ENCODE measurements at regions not wholly inside any gene's neighbourhood (a gene's known extent, or its start where the extent isn't known, plus 50 kb on each side); places are given as distances from the start of the nearest gene placed in this dataset.

- Histone ChIP-seq H3K27me3 (ENCODE audit: insufficient read depth, low read length) (no peaks in the 10 kb centered on the region), H3K79me2 (ENCODE audit: insufficient read depth, low read length) (no peaks in the 10 kb centered on the region), H3K4me2 (ENCODE audit: insufficient read depth, low read length) (peak overlapping the region; percentile 12), H3K36me3 (ENCODE audit: insufficient read depth, low read length) (no peaks in the 10 kb centered on the region), H3K27ac (ENCODE audit: low read depth, low read length) (no peak overlapping the region), H4K20me1 (ENCODE audit: insufficient read depth, low read length) (no peaks in the 10 kb centered on the region), H3K9me3 (ENCODE audit: low read depth, low read length) (no peaks in the 10 kb centered on the region), H3K4me1 (ENCODE audit: insufficient read depth, low read length) (no peaks in the 10 kb centered on the region), H2AFZ (ENCODE audit: low read length) (peak overlapping the region; percentile 25), H3K4me3 (ENCODE audit: insufficient read depth, low read length) (no peak overlapping the region)
- DNase-seq (ENCODE audit: insufficient read length, low spot score, missing footprints), result no peak
- TF ChIP-seq CTCF (IDR thresholded peaks at IDR 0.05; ENCODE audit: extremely low read depth, low read depth, low read length), result no peak
These were observed 1045.6 kb upstream of the WWC1 start for GRCh38 chr5:167245868-167246267.

GRCh38 chr5:167247816-167248215 lies 1043.6 kb upstream of the WWC1 start:
- no peak for TF ChIP-seq CTCF (IDR thresholded peaks at IDR 0.05; ENCODE audit: extremely low read depth, low read depth, low read length)
- Histone ChIP-seq H3K36me3 (ENCODE audit: insufficient read depth, low read length) (no peaks in the 10 kb centered on the region), H3K9me3 (ENCODE audit: low read depth, low read length) (no peaks in the 10 kb centered on the region), H2AFZ (ENCODE audit: low read length) (peak overlapping the region; percentile 12), H3K4me3 (ENCODE audit: insufficient read depth, low read length) (no peak overlapping the region), H3K4me1 (ENCODE audit: insufficient read depth, low read length) (no peaks in the 10 kb centered on the region), H4K20me1 (ENCODE audit: insufficient read depth, low read length) (no peaks in the 10 kb centered on the region), H3K27me3 (ENCODE audit: insufficient read depth, low read length) (no peaks in the 10 kb centered on the region), H3K79me2 (ENCODE audit: insufficient read depth, low read length) (no peaks in the 10 kb centered on the region), H3K27ac (ENCODE audit: low read depth, low read length) (no peak overlapping the region), H3K4me2 (ENCODE audit: insufficient read depth, low read length) (peak overlapping the region; percentile 44)
- DNase-seq (ENCODE audit: insufficient read length, low spot score, missing footprints), result no peak

GRCh38 chr5:167248257-167248656 lies 1043.2 kb upstream of the WWC1 start:
- no peak for DNase-seq (ENCODE audit: insufficient read length, low spot score, missing footprints)
- no peaks in the 10 kb centered on the region for H3K9me3 ChIP-seq (ENCODE audit: low read depth, low read length)

GRCh38 chr5:167250996-167251395 lies 1040.4 kb upstream of the WWC1 start:
- TF ChIP-seq CTCF (IDR thresholded peaks at IDR 0.05; ENCODE audit: extremely low read depth, low read depth, low read length), result no peak
- Histone ChIP-seq H3K27ac (ENCODE audit: low read depth, low read length) (no peak overlapping the region), H3K27me3 (ENCODE audit: insufficient read depth, low read length) (no peaks in the 10 kb centered on the region), H4K20me1 (ENCODE audit: insufficient read depth, low read length) (no peaks in the 10 kb centered on the region), H3K4me1 (ENCODE audit: insufficient read depth, low read length) (no peaks in the 10 kb centered on the region), H3K79me2 (ENCODE audit: insufficient read depth, low read length) (no peaks in the 10 kb centered on the region), H3K36me3 (ENCODE audit: insufficient read depth, low read length) (no peaks in the 10 kb centered on the region), H3K4me3 (ENCODE audit: insufficient read depth, low read length) (no peak overlapping the region), H3K9me3 (ENCODE audit: low read depth, low read length) (no peaks in the 10 kb centered on the region), H3K4me2 (ENCODE audit: insufficient read depth, low read length) (no peak overlapping the region), H2AFZ (ENCODE audit: low read length) (no peak overlapping the region)
- DNase-seq (ENCODE audit: insufficient read length, low spot score, missing footprints), result no peak

More at GRCh38 chr5:167248257-167248656, 1043.2 kb upstream of the WWC1 start:
- Histone ChIP-seq H2AFZ (ENCODE audit: low read length) (peak overlapping the region; percentile 12), H3K36me3 (ENCODE audit: insufficient read depth, low read length) (no peaks in the 10 kb centered on the region), H3K79me2 (ENCODE audit: insufficient read depth, low read length) (no peaks in the 10 kb centered on the region), H3K27ac (ENCODE audit: low read depth, low read length) (no peak overlapping the region), H3K27me3 (ENCODE audit: insufficient read depth, low read length) (no peaks in the 10 kb centered on the region), H3K4me3 (ENCODE audit: insufficient read depth, low read length) (no peak overlapping the region), H4K20me1 (ENCODE audit: insufficient read depth, low read length) (no peaks in the 10 kb centered on the region), H3K4me1 (ENCODE audit: insufficient read depth, low read length) (no peaks in the 10 kb centered on the region), H3K4me2 (ENCODE audit: insufficient read depth, low read length) (peak overlapping the region; percentile 44)
- TF ChIP-seq CTCF (IDR thresholded peaks at IDR 0.05; ENCODE audit: extremely low read depth, low read depth, low read length), result no peak
